ENCODE measurements at regions not wholly inside any gene's neighbourhood (a gene's known extent, or its start where the extent isn't known, plus 50 kb on each side); places are given as distances from the start of the nearest gene placed in this dataset.

DNA sequence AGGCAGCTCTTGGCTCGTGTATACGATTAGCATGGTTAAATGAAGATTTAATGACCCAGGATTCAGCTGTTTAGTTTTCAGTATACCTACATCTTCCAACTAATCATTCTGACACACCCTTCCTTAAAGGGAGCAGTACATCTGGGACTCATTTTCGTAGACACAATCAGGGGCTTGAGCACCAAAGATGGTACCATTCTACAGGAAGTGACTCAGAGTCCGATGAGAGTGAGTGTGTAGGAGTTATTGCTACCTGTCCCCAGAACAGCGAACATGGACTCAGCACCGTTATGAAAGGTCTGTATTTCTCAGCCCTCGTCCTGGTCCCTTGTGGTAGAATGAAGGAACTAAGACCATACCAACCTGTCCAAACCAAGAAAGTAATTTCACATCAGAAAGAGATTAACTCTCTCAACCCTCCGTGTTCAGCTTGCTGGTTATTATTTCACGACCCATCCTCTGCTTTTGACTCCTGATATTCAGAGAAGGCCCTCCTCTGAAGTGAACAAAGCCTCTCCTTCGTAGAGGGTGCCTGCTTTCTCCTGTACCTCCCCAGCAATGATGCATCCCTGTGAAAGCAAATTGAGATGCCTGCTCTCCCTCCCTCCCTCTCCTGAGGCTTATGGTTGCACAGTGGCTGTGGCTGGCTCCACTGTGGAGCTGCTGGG is 214.8 kb downstream of the MTX2 start:
- no peaks in the 10 kb centered on the region for H3K27me3 ChIP-seq (ENCODE audit: control insufficient read depth, insufficient read depth, low read length, poor library complexity, severe bottlenecking)
- H3K4me3 ChIP-seq (ENCODE audit: insufficient read depth, low read depth, low read length) = no peak overlapping the region
- H3K36me3 ChIP-seq (ENCODE audit: control insufficient read depth, insufficient read depth, low read length) = no peaks in the 10 kb centered on the region
- no peak overlapping the region for H3K27ac ChIP-seq (ENCODE audit: insufficient read depth, low read depth, low read length, poor library complexity, severe bottlenecking)
- no peaks in the 10 kb centered on the region for H3K4me1 ChIP-seq (ENCODE audit: control insufficient read depth, insufficient read depth, low read length)
- no peaks in the 10 kb centered on the region for H3K9me3 ChIP-seq (ENCODE audit: control insufficient read depth, low read length)
- 89 to 90% methylated on average over 10 of the region's 10 CpGs for WGBS, 2 experiments

GRCh38 chr2:176484838-176485237 is 215.6 kb downstream of the MTX2 start:
- 89 to 99% methylated on average over 2 to 3 of the region's 3 CpGs for WGBS, 2 experiments
- no peaks in the 10 kb centered on the region for H3K36me3 ChIP-seq (ENCODE audit: control insufficient read depth, insufficient read depth, low read length)
- H3K27me3 ChIP-seq (ENCODE audit: control insufficient read depth, insufficient read depth, low read length, poor library complexity, severe bottlenecking) = peaks cover 5% of the 10 kb centered on the region
- no peak overlapping the region for H3K27ac ChIP-seq (ENCODE audit: insufficient read depth, low read depth, low read length, poor library complexity, severe bottlenecking)
- no peaks in the 10 kb centered on the region for H3K9me3 ChIP-seq (ENCODE audit: control insufficient read depth, low read length)
- no peaks in the 10 kb centered on the region for H3K4me1 ChIP-seq (ENCODE audit: control insufficient read depth, insufficient read depth, low read length)
- no peak overlapping the region for H3K4me3 ChIP-seq (ENCODE audit: insufficient read depth, low read depth, low read length)

- no peak overlapping the region for H3K27ac ChIP-seq (ENCODE audit: insufficient read depth, low read depth, low read length, poor library complexity, severe bottlenecking)
- H3K4me3 ChIP-seq (ENCODE audit: insufficient read depth, low read depth, low read length) = no peak overlapping the region
- H3K36me3 ChIP-seq (ENCODE audit: control insufficient read depth, insufficient read depth, low read length) = no peaks in the 10 kb centered on the region
- H3K9me3 ChIP-seq (ENCODE audit: control insufficient read depth, low read length) = no peaks in the 10 kb centered on the region
- WGBS, 2 experiments = 88 to 100% methylated on average over 1 to 2 of the region's 2 CpGs
- no peaks in the 10 kb centered on the region for H3K4me1 ChIP-seq (ENCODE audit: control insufficient read depth, insufficient read depth, low read length)
- H3K27me3 ChIP-seq (ENCODE audit: control insufficient read depth, insufficient read depth, low read length, poor library complexity, severe bottlenecking) = peaks cover 9% of the 10 kb centered on the region
These were observed 219.2 kb downstream of the MTX2 start for GRCh38 chr2:176488431-176488830.

- Histone ChIP-seq H3K4me1 (ENCODE audit: control insufficient read depth, insufficient read depth, low read length) (peaks cover 1% of the 10 kb centered on the region), H3K27me3 (ENCODE audit: control insufficient read depth, insufficient read depth, low read length, poor library complexity, severe bottlenecking) (peaks cover 9% of the 10 kb centered on the region), H3K9me3 (ENCODE audit: control insufficient read depth, low read length) (no peaks in the 10 kb centered on the region), H3K27ac (ENCODE audit: insufficient read depth, low read depth, low read length, poor library complexity, severe bottlenecking) (no peak overlapping the region), H3K4me3 (ENCODE audit: insufficient read depth, low read depth, low read length) (no peak overlapping the region), H3K36me3 (ENCODE audit: control insufficient read depth, insufficient read depth, low read length) (no peaks in the 10 kb centered on the region)
- WGBS, 2 experiments = 55 to 59% methylated on average over 47 of the region's 47 CpGs
These were observed 221.0 kb downstream of the MTX2 start for GRCh38 chr2:176490061-176490861.

DNA sequence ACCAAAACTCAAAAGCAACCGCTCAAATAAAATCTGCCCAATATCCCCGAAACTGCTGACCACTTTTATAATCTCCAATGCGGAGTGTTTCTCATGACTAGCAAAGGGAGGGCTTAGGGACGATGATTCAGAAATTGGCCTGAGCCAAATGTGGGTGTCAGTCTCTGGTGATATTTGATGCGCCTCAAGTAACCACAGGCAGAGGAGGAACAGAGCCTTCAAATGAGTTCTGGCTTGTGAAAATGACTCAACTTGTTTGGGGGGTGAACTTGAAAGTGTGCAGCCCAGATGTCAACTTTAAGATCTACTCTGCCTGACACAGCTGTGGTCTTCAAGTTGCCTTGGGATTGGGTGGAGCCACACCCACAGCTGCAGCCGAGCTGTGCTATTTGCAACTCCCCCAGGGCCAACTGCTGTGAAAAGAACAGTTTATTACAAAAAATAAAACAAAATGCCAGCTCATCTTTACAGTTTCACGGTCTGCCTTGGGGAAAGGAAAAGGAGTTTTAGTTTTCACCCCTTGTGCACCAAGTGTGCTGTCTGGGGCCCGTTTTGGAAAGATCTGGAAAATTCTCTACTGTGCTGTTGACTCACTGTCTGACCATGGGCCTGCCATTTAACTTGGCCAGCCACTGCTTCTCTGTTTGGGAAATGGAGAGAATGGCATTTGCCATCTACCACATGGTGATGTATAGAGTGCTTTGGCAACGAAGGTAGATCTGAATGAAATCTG is 222.1 kb downstream of the MTX2 start:
- WGBS, 2 experiments = 90 to 92% methylated on average over 8 to 9 of the region's 9 CpGs
- no peaks in the 10 kb centered on the region for H3K36me3 ChIP-seq (ENCODE audit: control insufficient read depth, insufficient read depth, low read length)
- H3K27ac ChIP-seq (ENCODE audit: insufficient read depth, low read depth, low read length, poor library complexity, severe bottlenecking) = no peak overlapping the region
- H3K4me3 ChIP-seq (ENCODE audit: insufficient read depth, low read depth, low read length) = no peak overlapping the region
- H3K4me1 ChIP-seq (ENCODE audit: control insufficient read depth, insufficient read depth, low read length) = peaks cover 12% of the 10 kb centered on the region
- H3K27me3 ChIP-seq (ENCODE audit: control insufficient read depth, insufficient read depth, low read length, poor library complexity, severe bottlenecking) = peaks cover 9% of the 10 kb centered on the region
- no peaks in the 10 kb centered on the region for H3K9me3 ChIP-seq (ENCODE audit: control insufficient read depth, low read length)

GRCh38 chr2:176492583-176492982 is 223.3 kb downstream of the MTX2 start:
- H3K4me1 ChIP-seq (ENCODE audit: control insufficient read depth, insufficient read depth, low read length) = peaks cover 15% of the 10 kb centered on the region
- H3K36me3 ChIP-seq (ENCODE audit: control insufficient read depth, insufficient read depth, low read length) = no peaks in the 10 kb centered on the region
- no peak overlapping the region for H3K27ac ChIP-seq (ENCODE audit: insufficient read depth, low read depth, low read length, poor library complexity, severe bottlenecking)
- no peak overlapping the region for H3K4me3 ChIP-seq (ENCODE audit: insufficient read depth, low read depth, low read length)
- H3K9me3 ChIP-seq (ENCODE audit: control insufficient read depth, low read length) = no peaks in the 10 kb centered on the region
- peaks cover 9% of the 10 kb centered on the region for H3K27me3 ChIP-seq (ENCODE audit: control insufficient read depth, insufficient read depth, low read length, poor library complexity, severe bottlenecking)
- WGBS, 2 experiments = 91 to 94% methylated on average over 1 of the region's 1 CpG

DNA sequence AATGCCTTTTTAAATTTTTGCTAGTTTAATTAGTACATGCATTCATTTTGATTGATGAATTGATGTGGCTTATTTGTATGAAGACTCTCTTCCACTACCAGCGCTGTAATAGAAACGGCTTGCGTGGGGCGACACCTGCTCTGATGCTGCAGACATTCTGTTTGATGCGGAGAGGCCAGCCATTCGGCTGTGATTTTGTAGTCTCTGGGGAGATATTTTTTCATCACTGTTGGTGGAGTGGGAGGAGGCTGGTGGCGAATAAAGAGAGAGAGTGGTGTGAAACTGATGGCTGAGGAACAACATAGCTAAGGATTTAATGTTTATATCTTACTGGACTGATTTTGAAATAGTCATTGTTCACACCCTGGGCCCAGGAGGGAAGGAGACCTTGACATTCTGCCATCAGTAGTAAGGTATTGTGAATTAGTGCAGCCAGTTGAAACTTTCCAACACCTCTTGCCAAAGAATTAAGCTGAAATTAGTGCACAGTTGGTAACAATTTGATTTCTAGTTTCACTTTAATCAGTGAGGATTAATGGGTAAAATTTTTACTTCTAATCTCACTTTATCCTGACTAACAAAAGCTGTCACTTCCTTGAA is 224.1 kb downstream of the MTX2 start:
- peaks cover 9% of the 10 kb centered on the region for H3K27me3 ChIP-seq (ENCODE audit: control insufficient read depth, insufficient read depth, low read length, poor library complexity, severe bottlenecking)
- no peak overlapping the region for H3K4me3 ChIP-seq (ENCODE audit: insufficient read depth, low read depth, low read length)
- no peaks in the 10 kb centered on the region for H3K36me3 ChIP-seq (ENCODE audit: control insufficient read depth, insufficient read depth, low read length)
- H3K9me3 ChIP-seq (ENCODE audit: control insufficient read depth, low read length) = no peaks in the 10 kb centered on the region
- 94 to 96% methylated on average over 7 of the region's 7 CpGs for WGBS, 2 experiments
- H3K27ac ChIP-seq (ENCODE audit: insufficient read depth, low read depth, low read length, poor library complexity, severe bottlenecking) = no peak overlapping the region
- H3K4me1 ChIP-seq (ENCODE audit: control insufficient read depth, insufficient read depth, low read length) = peaks cover 15% of the 10 kb centered on the region

DNA sequence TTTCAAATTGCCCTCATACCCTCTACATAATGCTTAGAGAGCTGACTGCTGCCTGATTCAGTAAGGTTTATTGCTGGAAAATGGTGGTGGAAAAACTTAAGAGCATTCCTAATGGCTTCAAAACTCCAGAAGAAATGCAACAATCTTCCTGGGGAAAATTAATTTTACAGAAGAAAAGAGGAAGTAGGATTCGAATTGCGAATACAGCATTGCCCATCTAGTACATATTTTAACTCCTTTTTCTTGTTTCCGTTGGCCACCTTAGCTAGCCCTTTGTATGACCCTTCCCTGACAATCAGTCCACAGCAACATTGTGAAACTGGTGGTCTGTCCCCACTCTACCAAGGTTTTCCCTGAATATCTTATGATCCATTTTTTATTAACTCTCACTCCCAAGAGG is 224.7 kb downstream of the MTX2 start:
- Histone ChIP-seq H3K4me3 (ENCODE audit: insufficient read depth, low read depth, low read length) (no peak overlapping the region), H3K4me1 (ENCODE audit: control insufficient read depth, insufficient read depth, low read length) (peaks cover 15% of the 10 kb centered on the region), H3K9me3 (ENCODE audit: control insufficient read depth, low read length) (no peaks in the 10 kb centered on the region), H3K27me3 (ENCODE audit: control insufficient read depth, insufficient read depth, low read length, poor library complexity, severe bottlenecking) (peaks cover 9% of the 10 kb centered on the region), H3K36me3 (ENCODE audit: control insufficient read depth, insufficient read depth, low read length) (no peaks in the 10 kb centered on the region), H3K27ac (ENCODE audit: insufficient read depth, low read depth, low read length, poor library complexity, severe bottlenecking) (no peak overlapping the region)
- WGBS, 2 experiments = 96 to 99% methylated on average over 3 of the region's 3 CpGs

DNA sequence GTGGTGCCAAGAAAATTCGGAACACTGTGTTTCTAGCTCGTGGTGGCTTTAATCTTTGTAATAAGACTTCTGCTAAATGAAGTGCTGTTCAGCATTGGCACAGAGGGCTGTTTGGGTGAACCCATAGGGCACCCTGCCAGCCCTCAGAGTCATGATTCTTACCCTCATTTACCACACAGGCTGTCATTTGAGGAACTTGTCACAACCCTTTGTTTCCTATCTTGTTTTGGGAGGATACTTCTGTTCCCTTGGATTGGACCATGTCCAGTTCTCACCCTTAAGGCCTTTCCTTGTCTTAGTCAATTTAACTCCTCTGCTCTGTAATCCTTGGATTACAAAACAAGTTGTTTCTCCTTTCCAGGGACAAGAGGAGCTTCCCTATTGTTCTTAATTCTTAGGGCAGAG is 225.7 kb downstream of the MTX2 start:
- H3K36me3 ChIP-seq (ENCODE audit: control insufficient read depth, insufficient read depth, low read length) = no peaks in the 10 kb centered on the region
- H3K27me3 ChIP-seq (ENCODE audit: control insufficient read depth, insufficient read depth, low read length, poor library complexity, severe bottlenecking) = peaks cover 3% of the 10 kb centered on the region
- peaks cover 15% of the 10 kb centered on the region for H3K4me1 ChIP-seq (ENCODE audit: control insufficient read depth, insufficient read depth, low read length)
- H3K9me3 ChIP-seq (ENCODE audit: control insufficient read depth, low read length) = no peaks in the 10 kb centered on the region
- WGBS, 2 experiments = 89 to 92% methylated on average over 2 of the region's 2 CpGs
- no peak overlapping the region for H3K27ac ChIP-seq (ENCODE audit: insufficient read depth, low read depth, low read length, poor library complexity, severe bottlenecking)
- no peak overlapping the region for H3K4me3 ChIP-seq (ENCODE audit: insufficient read depth, low read depth, low read length)

DNA sequence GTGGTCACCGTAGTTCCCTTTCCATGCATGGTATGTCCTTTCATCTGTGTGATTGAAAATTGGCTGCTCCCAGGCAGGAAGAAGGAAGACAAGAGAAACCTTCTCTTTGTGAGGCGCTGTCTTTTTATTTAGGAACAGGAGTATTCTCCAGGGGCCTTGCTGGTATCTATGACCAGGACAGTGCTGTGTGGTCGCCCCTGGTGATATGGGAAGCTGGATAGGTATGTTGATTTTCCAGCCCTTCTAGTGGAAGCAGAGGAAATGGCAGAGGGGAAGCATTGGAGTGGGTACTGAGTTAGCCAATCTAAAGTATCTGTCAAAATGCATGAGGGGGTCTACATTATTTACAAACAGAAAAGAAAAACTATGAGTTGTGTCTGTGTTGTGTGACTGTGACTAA is 226.6 kb downstream of the MTX2 start:
- no peaks in the 10 kb centered on the region for H3K9me3 ChIP-seq (ENCODE audit: control insufficient read depth, low read length)
- H3K27me3 ChIP-seq (ENCODE audit: control insufficient read depth, insufficient read depth, low read length, poor library complexity, severe bottlenecking) = no peaks in the 10 kb centered on the region
- H3K27ac ChIP-seq (ENCODE audit: insufficient read depth, low read depth, low read length, poor library complexity, severe bottlenecking) = no peak overlapping the region
- WGBS, 2 experiments = 87 to 93% methylated on average over 3 of the region's 3 CpGs
- no peak overlapping the region for H3K4me3 ChIP-seq (ENCODE audit: insufficient read depth, low read depth, low read length)
- no peaks in the 10 kb centered on the region for H3K36me3 ChIP-seq (ENCODE audit: control insufficient read depth, insufficient read depth, low read length)
- H3K4me1 ChIP-seq (ENCODE audit: control insufficient read depth, insufficient read depth, low read length) = peaks cover 15% of the 10 kb centered on the region

Data from ectodermal cell (in vitro differentiated cells).